Chondrocyte (in vitro differentiated cells): ENCODE measurements at regions not wholly inside any gene's neighbourhood (a gene's known extent, or its start where the extent isn't known, plus 50 kb on each side); places are given as distances from the start of the nearest gene placed in this dataset.

ENCODE experiments used
- DNase-seq: peaks from one replicate; pipeline ENCODE4 v3.0.0; 2021; ENCODE audit warnings: mixed read lengths, low spot score
- H3K27ac Mint-ChIP-seq: one replicate; pipeline ENCODE4 v1.8.0; 2021; ENCODE audit warnings: mild to moderate bottlenecking, moderate library complexity, mixed read lengths; ENCODE audit not compliant: unreplicated experiment
- H3K27me3 Mint-ChIP-seq: 2 replicates; pipeline ENCODE4 v1.8.0; 2021; ENCODE audit warnings: low read depth, mixed read lengths
- H3K36me3 Mint-ChIP-seq: 2 replicates; pipeline ENCODE4 v1.8.0; 2021; ENCODE audit warnings: low read depth, mixed read lengths
- H3K4me1 Mint-ChIP-seq: 2 replicates; pipeline ENCODE4 v1.8.0; 2021; ENCODE audit warnings: low read depth, mild to moderate bottlenecking, mixed read lengths
- H3K4me3 Mint-ChIP-seq: one replicate; pipeline ENCODE4 v1.8.0; 2021; ENCODE audit warnings: mild to moderate bottlenecking, moderate library complexity, mixed read lengths; ENCODE audit not compliant: unreplicated experiment
- H3K9me3 Mint-ChIP-seq: 2 replicates; pipeline ENCODE4 v1.8.0; 2021; ENCODE audit warnings: low read depth, mixed read lengths
- TF ChIP-seq, protein P1 (sequence below): fragments of 200-600 bp; sonication (generic); IDR thresholded peaks from 2 replicates; pipeline ENCODE4 v1.5.0; 2021; ENCODE audit warnings: antibody characterized with exemption, mild to moderate bottlenecking, moderate library complexity

DNA sequence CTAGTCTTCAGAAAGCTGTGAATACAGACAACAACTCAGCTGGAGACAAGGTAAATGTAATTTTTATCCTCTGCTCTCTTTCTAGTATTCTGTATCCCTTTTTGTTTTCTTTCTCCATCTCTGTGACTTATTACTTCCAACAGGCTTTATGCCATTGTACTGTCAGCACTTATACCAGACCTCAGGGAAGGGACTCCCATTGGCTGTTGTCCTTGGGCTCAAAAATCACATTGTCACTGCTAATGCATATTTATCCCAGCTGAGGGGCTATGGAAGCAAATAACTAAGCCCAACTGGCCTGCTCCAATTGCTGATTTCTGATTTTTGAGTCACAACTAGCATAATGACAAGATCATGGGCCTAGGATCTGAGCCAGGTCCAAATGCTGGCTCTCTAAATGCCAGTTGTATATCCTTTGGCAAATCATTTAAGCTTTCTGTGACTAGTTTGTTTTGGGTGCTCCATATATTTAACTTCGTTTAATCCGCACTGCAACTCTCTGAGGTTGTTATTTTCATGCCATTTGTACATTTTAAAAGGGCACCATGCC lies 395.1 kb upstream of the GNPDA2 start:
- Mint-ChIP-seq H3K27me3 (peaks cover 2% of the 10 kb centered on the region), H3K36me3 (no peaks in the 10 kb centered on the region), H3K9me3 (no peaks in the 10 kb centered on the region), H3K4me3 (no peak overlapping the region), H3K4me1 (no peaks in the 10 kb centered on the region), H3K27ac (no peak overlapping the region)
- TF ChIP-seq, protein P1, sequence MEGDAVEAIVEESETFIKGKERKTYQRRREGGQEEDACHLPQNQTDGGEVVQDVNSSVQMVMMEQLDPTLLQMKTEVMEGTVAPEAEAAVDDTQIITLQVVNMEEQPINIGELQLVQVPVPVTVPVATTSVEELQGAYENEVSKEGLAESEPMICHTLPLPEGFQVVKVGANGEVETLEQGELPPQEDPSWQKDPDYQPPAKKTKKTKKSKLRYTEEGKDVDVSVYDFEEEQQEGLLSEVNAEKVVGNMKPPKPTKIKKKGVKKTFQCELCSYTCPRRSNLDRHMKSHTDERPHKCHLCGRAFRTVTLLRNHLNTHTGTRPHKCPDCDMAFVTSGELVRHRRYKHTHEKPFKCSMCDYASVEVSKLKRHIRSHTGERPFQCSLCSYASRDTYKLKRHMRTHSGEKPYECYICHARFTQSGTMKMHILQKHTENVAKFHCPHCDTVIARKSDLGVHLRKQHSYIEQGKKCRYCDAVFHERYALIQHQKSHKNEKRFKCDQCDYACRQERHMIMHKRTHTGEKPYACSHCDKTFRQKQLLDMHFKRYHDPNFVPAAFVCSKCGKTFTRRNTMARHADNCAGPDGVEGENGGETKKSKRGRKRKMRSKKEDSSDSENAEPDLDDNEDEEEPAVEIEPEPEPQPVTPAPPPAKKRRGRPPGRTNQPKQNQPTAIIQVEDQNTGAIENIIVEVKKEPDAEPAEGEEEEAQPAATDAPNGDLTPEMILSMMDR, result no peak
- DNase-seq, result no peak

DNA sequence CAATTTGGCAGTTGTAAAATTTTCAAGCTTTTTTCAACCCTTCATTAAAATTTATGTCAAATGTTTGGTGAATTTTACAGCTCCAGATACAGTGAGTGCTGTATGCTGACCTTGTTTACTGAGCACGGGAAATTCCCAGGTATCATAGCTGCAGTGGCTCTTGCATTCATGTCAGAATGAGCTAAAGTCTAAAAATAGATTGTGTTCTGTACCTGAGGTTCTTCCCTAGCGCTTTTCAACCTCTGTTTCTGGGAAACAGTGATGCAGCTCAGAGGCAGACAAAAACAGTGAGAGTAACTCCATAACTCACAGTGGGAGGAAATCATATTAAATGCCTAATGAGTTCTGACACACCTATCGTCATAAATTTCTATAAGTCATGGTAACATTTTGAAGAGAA lies 393.8 kb upstream of the GNPDA2 start:
- H3K27ac Mint-ChIP-seq, result no peak overlapping the region
- no peaks in the 10 kb centered on the region for H3K9me3 Mint-ChIP-seq
- H3K36me3 Mint-ChIP-seq, result no peaks in the 10 kb centered on the region
- no peak overlapping the region for H3K4me3 Mint-ChIP-seq
- TF ChIP-seq, protein P1, result no peak
- H3K27me3 Mint-ChIP-seq, result peaks cover 2% of the 10 kb centered on the region
- DNase-seq, result no peak
- H3K4me1 Mint-ChIP-seq, result no peaks in the 10 kb centered on the region

DNA sequence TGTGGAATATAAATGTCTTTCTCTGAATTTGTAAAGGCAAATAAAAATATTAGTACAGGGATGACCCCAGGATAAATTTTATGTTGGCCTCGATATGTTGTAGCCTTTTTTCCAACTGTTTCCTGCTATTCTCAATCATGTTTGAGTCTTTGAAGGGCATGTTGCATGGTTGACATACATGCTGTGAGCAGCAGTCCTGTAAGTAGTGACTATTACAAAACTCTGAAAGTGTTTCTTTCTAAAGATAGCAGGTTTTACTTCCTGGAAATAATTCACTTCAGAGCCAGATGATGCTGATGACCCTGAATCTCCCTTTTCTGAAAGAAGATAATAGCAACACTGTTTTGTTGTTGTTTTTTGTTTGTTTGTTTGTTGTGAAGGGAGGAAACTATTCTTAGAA lies 393.0 kb upstream of the GNPDA2 start:
- no peak for DNase-seq
- H3K27ac Mint-ChIP-seq, result no peak overlapping the region
- no peaks in the 10 kb centered on the region for H3K4me1 Mint-ChIP-seq
- TF ChIP-seq, protein P1, result no peak
- no peaks in the 10 kb centered on the region for H3K9me3 Mint-ChIP-seq
- peaks cover 2% of the 10 kb centered on the region for H3K27me3 Mint-ChIP-seq
- H3K4me3 Mint-ChIP-seq, result no peak overlapping the region
- no peaks in the 10 kb centered on the region for H3K36me3 Mint-ChIP-seq

DNA sequence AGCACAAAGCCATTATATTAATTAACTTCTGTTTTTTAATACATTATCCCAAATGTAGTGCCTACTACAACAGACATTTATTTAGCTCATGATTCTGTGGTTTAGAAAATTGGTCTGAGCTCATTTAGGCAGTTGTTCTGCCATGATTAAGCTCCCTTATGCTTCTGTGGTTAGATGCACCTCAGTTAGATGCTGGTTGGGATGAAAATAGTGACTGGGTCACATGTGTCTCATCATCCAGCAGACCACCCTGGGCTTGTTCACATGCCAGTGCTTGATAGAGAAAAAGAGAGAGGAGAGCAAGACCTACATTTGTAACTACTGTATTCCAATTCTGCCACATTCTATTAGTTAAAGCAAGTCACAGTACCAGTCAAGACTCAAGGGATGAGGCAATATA lies 376.4 kb upstream of the GNPDA2 start:
- peaks cover 12% of the 10 kb centered on the region for H3K9me3 Mint-ChIP-seq
- no peak overlapping the region for H3K4me3 Mint-ChIP-seq
- TF ChIP-seq, protein P1, result no peak
- no peaks in the 10 kb centered on the region for H3K36me3 Mint-ChIP-seq
- no peaks in the 10 kb centered on the region for H3K27me3 Mint-ChIP-seq
- H3K4me1 Mint-ChIP-seq, result no peaks in the 10 kb centered on the region
- no peak overlapping the region for H3K27ac Mint-ChIP-seq
- DNase-seq, result no peak

DNA sequence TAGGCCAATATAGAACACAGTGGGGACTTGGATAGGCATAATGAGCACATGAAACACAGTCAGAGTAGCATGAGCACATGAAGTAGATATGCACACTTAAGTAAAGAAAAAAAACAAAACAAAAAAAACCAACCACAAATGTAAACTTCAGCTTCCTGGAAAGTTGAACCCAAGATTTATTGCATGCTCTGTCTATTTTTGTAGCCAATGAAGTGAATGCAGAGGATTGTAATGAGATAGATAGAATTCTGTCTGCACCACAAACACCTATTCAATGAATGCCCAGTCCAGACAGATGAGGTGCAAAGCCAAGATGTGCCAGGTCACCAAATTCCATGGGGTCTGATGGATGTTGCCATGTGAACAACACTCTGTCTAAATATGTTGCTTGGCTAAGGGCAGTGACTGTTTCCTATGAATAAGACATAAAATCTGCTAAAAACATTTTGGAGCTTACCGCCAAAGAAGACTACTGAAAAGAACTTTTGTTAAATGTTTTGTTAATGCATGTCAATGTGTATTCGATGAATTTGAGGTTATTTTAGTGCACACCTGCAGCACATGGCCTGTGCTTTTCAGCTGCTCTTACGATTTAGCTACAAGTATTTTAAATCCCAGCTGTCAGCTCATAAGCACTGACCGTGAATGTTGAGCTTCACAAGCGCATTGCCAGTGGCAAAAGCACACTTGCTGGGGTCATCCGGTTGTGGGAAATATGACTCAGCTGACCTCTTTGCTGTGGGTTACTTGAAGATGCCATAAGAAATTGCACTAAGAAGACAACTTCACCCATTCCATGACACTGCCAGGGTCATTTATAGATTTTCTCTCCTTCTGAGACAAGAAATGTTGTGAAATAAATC lies 374.8 kb upstream of the GNPDA2 start:
- Mint-ChIP-seq H3K4me1 (no peaks in the 10 kb centered on the region), H3K27me3 (no peaks in the 10 kb centered on the region), H3K9me3 (peaks cover 8% of the 10 kb centered on the region), H3K36me3 (no peaks in the 10 kb centered on the region), H3K27ac (no peak overlapping the region), H3K4me3 (no peak overlapping the region)
- TF ChIP-seq, protein P1, result no peak
- DNase-seq, result no peak
